HG03558 (cell line): ENCODE measurements at regions not wholly inside any gene's neighbourhood (a gene's known extent, or its start where the extent isn't known, plus 50 kb on each side); places are given as distances from the start of the nearest gene placed in this dataset.
"Not testable (repeated sequence)": the region's sequence is repeated elsewhere in the genome, so short reads cannot be mapped to it uniquely, and the experiment has no call there.

ENCODE experiments used
- ATAC-seq: cut with Tn5 transposase; IDR thresholded peaks from one replicate; pipeline ENCODE4 v1.9.1; 2021; ENCODE audit warnings: moderate number of reproducible peaks; ENCODE audit not compliant: unreplicated experiment; ENCODE audit errors: extremely low read depth

DNA sequence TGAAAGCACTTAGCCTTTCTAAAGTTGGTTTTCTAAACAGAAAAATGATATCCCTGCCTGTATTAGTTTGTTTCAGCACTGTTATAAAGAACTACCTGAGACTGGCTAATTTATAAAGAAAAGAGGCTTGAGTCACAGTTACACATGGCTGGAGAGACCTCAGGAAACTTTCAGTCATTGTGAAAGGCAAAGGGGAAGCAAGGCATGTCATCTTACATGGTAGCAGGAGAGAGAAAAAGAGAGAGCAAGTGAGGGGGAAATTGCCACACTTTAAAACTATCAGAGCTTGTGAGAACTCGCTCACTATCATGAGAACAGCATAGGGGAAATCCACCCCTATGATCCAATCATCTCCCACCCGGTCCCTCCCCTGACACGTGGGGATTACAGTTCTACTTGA is 64.9 kb downstream of the FAM170A start:
- ATAC-seq = no peak

DNA sequence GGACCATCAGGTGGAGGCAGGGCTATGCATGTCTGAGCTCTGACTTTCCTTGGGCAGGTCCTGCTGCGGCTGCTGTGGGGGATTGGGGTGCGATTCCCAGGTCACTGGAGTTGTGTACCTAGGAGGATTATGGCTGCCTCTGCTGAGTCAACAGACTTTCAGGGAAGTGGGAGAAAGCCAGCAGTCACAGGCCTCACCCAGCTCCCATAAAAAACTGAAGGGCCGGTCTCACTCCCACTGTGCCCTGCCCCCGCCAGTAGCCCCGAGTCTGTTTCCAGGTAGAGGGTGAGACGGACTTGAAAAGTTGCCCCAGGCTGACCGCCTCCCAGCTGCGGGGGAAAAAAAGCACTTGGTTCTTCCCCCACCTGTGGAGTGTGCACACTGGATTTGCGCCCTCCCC is 76.7 kb downstream of the FAM170A start:
- no peak for ATAC-seq

DNA sequence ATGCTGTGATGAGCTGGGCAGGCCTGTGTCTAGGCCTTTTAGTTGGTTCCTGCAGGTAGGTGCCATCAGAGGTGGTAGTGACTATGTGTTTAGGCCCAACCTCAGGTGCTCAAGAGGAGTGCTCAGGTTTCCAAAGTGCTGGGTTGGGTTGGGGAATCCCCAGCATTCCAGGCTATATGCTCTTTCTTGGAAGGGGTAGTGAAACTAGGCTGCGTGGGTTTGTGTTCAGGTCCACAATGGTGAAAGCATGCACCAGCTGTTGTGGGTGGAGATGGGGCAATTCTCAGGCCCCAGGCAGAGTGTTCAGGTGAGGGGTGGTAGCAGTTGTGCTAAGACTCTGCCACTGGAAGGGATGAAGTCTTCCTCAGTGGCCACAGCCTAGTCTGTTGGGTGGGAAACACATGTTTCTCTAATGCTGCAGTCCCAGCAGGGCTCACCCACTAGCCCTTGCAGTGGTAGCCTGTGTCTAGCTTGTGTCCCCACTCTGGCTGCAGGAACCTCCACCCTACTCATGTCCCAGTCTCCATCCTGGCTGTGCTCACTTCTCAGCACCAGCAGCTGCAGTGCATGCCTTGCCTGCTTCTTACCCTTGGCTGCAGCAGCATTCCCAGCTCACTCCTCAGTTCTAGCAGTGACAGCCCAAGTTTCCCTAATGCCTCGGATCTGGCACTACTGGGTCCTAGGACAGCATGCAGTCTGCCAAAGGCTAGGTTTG is 78.9 kb downstream of the FAM170A start:
- no peak for ATAC-seq

DNA sequence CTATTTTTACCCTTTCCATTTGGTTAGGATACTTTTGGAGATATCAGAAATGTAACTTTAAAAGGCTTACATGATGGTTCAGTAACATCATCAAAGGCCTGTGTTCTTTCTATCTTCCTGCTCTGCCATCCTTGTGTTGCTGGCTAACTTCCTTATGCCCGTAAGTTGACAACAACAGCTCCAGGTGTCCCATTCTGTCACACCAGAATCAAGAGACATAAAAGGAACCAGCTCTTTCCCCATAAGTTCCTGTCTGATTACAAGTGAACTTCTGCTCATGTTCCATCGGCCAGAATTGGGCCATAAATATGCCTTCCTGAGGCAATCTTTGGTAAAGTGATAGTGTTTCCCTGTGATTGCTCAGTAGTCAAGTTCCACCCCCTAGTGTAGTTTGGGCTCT is 92.4 kb downstream of the FAM170A start:
- no peak for ATAC-seq

DNA sequence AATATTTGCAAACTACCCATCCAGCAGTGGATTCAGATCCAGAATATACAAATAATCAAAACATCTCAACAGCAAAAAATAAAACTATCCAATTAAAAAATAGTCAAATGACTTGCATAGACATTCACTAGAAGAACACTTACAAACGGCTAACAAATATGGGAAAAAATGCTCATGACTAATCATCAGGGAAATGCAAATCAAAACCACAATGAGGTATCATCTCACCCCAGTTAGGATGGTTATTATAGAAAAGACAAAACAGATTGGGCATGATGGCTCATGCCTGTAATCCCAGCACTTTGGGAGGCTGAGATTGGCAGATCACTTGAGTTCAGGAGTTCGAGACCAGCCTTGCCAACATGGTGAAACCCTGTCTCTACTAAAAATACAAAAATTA is 95.9 kb downstream of the FAM170A start:
- not testable (repeated sequence) for ATAC-seq

DNA sequence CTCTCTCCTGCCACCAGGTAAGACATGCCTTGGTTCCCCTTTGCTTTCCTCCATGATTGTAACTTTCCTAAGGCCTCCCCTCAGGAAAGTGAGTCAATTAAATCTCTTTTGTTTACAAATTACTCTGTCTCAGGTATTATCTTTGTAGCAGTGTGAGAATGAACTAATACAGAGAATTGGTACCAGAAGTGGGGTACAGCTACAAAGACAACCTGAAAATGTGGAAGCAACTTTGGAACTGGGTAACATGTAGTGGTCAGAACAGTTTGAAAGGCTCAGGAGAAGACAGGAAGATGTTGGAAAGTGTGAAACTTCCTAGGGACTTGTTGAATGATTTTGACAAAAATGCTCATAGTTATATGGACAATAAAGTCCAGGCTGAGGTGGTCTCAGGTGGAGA is 97.2 kb downstream of the FAM170A start:
- ATAC-seq = no peak

DNA sequence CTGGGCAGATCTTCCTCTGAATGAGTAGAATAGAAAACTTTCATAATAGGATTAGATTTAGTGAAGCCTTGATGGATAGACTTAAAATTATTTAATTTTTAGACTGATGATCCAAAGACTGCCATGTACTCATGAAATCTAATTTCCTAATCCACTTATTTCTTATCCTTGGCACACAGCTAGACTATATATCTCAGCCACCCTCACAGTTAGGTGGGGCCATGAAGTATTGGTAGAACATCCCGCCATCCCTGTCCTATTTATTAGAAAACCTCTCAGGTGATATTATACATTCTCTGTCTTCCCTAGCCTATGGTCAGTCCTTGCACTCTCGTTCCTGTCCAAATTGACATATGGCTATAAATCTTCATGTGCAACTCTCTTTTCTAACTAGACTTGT is 110.9 kb downstream of the FAM170A start:
- no peak for ATAC-seq

DNA sequence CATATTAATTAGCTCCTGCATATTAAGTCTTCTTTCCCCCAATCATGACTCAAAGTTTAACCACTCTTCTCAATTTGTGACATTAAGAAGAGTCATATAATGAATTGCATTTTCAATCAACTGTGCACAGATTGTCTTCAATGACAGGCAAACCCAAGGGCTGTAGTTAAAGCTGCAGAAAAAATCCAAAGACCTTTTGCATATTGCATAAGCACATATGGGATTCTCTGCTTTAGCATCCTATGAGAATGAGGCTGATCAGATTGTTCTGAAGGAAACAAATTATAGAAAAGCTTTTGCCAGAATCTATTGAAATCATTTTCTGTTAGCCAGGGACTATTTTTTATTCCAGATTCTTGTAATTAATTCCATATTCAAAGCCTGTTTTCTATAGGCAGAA is 112.3 kb downstream of the FAM170A start:
- no peak for ATAC-seq

DNA sequence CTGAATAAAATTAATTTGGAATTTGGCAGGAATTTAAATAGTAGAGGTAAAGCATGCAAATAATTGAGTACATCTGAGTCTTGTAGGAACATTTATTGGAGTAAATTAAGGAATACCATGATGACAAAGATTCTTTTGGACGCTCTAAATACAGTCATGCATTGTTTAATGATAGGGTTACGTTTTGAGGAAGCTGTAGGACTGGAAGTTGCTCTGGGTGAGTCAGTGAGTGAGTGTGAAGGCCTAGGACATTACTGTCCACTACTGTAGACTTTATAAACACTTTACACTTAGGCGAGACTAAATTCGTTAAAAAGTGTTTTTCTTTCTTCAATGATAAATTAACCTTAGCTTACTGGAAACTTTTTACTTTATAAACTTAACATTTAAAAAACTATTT is 113.0 kb downstream of the FAM170A start:
- no peak for ATAC-seq

DNA sequence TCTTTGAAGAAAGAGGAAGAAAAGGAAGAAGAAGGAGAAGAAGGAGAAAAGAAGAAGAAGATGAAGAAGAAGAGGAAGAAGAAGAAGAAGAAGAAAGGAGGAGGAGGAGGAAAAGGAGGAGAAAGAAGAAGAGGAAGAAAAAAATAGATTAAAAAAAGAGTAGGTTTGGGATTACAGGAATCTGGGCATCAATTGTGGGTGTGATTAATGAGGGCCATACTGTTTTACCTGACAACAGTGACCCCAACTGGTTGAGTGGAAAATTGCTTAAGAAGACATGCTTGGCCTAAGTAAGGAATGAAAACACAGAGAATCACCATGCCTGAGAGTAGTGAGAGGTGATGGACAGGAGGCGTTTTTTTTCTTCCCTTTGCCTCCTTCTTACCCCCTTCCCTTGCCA is 114.6 kb downstream of the FAM170A start:
- ATAC-seq = peak; percentile 83

DNA sequence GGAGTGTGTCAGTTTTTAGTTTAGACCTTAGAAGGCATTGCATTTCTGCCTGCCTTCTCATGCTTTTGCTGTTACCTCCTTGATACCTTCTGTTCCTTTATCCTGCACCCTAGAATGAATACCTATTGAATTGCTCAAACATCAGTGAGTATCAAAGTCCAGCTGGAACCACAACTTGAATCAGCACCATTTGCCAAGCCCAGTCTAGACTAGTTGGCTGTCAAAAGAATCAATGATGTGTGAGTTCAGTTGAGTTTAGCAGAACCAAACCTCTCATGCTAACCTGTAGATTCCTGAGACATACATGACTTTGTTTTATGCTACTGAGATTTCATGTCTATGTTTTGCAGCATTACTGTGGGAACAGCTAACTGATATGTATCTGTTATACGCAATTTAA is 116.6 kb downstream of the FAM170A start:
- ATAC-seq = no peak

DNA sequence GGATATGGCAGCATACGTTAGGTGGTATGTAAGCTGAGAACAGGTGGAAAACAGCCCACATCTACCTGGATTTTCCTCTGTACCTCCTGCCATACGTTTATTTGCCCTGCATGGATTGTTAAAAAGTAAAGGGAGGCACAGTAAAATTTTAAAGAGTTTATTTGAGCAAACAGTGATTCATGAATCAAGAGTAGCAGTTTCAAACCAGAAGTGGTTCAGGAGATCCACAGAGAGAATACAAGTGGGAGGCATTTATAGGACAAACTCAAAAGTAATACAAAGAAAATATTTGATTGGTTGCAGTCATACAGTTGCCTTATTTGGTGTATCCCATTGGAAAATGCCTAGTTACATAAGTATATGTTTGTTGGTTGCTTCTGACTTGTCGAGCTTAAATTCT is 117.6 kb downstream of the FAM170A start:
- no peak for ATAC-seq

DNA sequence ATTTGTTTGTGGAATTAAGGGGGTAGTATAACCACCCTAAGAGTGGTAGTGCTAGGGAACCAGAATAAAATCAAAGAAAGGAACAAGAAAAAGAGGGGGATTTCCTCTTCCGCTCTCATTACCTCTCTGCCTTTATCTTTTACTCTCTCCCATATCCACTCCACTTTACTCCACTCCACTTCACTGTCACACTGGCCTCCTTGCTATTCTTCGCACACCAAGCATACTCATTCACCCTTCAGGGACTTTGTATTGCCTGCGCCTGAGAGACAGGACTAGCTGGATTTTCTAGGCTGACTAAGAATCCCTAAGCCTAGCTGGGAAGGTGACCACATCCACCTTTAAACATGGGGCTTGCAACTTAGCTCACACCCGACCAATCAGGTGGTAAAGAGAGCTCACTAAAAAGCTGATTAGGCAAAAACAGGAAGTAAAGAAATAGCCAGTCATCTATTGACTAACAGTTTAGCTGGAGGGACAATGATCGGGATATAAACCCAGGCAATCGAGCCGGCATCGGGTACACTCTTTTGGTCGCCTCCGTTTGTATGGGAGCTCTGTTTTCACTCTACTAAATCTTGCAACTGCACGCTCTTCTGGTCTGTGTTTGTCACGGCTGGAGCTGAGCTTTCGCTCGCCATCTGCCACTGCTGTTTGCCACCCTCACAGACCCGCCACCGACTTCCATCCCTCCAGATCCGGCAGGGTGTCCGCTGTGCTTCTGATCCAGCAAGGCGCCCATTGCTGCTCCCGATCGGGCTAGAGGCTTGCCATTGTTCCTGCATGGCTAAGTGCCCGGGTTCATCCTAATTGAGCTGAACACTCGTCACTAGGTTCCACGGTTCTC is 121.8 kb downstream of the FAM170A start:
- ATAC-seq = no peak

DNA sequence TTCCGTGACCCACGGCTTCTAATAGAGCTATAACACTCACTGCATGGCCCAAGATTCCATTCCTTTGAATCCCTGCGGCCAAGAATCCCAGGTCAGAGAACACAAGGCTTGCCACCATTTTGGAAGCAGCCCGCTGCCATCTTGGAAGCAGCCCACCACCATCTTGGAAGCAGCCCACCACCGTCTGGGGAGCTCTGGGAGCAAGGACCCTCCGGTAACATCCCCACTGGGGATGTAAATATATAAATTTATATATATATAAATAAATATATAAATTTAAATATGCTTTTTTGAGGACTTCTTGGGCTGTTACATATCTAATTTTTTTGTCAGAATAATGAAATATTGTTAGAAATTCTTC is 122.4 kb downstream of the FAM170A start:
- ATAC-seq = no peak

DNA sequence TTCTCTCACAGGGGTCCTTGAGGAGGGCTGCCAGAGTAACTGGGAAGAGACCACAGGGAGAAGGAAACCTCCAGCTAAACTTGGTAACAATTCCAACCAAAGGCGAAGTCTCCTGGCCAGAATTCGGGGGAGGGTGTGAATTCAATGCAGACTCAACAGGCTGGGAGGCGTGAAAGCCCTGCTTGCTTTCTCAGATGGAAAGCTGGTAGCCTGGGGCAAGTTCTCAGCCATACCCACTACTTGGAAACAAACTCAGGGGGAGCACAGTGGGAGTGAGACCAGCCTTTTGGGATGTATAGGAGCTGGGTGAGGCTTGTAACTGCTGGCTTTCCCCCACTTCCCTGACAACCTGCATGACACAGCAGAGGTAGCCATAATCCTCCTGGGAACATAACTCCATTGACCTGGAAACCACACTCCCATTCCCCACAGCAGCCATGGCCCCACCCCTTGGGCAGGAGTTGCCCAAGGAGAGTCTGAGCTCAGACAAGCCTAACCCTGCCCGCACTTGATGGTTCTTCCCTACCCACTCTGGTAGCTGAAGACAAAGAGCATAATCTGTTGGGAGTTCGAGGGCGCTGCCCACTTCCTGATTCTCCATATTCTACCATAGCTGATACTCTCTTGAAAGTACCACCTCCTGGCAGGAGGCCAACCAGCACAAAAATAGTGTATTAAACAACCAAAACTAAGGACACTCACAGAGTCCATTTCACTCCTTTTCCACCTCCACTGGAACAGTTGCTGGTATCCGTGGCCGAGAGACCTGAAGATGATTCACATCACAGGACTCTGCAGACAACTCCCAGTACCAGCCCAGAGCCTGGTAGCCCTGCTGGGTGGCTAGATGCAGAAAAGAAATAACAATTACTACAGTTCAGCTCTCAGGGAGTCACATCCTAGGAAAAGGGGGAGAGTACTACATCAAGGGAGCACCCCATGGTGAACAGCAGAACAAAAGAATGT is 123.8 kb downstream of the FAM170A start:
- ATAC-seq = no peak

DNA sequence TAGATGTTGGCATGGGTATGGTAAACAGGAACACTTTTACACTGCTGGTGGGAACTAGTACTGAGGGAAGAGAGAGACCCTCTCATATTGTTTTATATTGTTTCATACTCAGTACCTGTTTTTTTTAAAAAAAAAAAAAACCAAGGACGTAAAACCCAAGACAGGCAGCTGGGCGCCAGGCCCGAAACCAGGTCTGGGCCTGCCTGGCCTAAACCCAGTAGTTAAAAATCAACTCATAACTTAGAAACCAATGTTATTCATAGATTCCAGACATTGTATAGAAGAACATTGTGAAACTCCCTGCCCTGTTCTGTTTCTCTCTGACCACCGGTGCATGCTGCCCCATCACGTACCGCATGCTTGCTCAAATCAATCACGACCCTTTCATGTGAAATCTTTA is 125.5 kb downstream of the FAM170A start:
- ATAC-seq = not testable (repeated sequence)

DNA sequence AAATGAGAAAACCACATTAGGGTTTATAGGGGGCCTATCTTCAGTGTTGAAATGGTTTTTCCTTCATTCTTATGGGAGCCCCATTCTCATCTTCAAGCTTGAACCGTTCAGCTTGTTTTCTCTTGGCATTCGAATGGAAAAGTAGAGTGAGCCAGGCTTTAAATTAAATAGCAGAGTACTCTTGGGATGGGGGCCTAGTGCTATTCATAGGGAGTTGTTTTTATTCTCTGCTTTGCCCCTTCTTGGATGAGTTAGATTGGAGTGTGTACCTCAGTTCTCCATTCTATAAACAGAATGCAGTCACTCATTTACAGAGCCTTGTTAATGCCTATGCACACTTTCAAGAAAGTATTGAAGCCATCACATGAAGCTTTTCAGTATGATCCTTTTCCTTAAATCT is 127.9 kb downstream of the FAM170A start:
- ATAC-seq = no peak

DNA sequence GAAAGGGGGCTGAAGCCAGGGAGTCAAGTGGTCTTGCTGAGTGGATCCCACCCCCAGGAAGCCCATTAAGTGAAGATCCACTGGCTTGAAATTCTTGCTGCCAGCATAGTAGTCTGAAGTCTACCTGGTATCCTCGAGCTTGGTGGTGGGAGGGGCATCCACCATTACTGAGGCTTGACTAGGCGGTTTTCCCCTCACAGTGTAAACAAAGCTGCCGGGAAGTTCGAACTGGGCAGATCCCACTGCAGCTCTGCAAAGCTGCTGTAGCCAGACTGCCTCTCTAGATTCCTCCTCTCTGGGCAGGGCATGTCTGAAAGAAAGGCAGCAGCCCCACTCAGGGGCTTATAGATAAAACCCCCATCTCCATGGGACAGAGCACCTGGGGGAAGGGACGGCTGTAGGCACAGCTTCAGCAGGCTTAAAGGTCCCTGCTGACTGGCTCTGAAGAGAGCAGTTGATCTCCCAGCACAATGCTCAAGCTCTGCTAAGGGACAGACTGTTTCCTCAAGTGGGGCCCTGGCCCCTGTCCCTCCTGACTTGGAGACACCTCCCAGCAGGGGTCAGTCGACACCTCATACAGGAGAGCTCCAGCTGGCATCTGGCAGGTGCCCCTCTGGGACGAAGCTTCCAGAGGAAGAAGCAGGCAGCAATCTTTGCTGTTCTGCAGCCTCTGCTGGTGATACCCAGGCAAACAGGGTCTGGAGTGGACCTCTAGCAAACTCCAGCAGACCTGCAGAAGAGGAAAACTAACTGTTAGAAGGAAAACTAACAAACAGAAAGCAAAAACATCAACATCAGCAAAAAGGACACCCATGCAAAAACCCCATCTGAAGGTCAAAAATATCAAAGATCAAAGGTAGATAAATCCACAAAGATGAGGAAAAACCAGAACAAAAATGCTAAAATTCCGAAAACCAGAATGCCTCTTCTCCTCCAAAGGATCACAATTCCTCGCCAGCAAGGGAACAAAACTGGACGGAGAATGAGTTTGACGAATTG is 140.6 kb downstream of the FAM170A start:
- not testable (repeated sequence) for ATAC-seq

DNA sequence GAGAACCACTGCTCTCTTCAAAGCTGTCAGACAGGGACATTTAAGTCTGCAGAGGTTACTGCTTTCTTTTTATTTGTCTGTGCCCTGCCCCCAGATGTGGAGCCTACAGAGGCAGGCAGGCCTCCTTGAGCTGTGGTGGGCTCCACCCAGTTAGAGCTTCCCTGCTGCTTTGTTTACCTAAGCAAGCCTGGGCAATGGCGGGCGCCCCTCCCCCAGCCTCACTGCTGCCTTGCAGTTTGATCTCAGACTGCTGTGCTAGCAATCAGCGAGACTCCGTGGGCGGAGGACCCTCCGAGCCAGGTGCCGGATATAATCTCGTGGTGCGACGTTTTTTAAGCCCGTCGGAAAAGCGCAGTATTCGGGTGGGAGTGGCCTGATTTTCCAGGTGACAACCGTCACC is 150.8 kb downstream of the FAM170A start:
- not testable (repeated sequence) for ATAC-seq

DNA sequence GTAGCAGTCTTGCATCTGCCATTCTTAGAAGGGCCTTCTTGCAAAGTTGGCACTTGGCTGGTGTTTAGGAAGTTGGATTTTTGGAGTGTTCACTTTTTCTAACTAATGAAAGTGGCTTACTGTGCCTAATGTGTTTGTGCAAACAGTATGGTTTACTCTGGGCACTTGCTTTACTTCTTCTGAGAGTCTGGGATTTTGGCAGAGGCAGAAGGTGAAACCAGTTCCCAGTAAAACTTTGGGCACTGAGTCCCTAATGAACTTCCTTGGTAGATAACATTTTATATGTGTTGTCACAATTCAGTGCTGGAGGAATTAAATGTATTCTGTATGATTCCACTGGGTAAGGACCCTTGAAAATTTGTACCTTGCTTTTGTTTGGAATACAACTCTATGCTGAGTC is 155.7 kb downstream of the FAM170A start:
- no peak for ATAC-seq
